ENCODE measurements at regions not wholly inside any gene's neighbourhood (a gene's known extent, or its start where the extent isn't known, plus 50 kb on each side); places are given as distances from the start of the nearest gene placed in this dataset.

DNA sequence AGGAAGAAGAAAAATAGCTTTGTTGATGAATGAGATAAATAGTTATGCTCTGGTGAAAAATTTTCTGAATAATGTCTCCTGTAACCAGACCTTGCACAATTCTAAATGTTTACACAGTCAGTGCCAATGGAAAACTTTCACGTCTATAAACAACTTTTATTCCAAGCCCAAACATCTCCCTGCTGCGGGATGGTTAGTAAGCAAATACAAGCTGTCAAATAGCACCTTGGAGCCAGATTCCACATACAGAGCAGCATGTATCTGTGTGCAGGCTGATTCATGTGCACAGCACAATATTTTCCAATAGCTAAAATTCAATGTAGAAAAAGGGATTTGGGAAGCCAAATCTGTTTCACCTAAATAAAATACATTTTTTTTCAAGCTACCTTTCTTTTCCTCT, 813.3 kb downstream of the HACE1 start:
- TF ChIP-seq POLR2AphosphoS5 (IDR thresholded peaks at IDR 0.05; ENCODE audit: low read depth, low read length), result no peak
- TF ChIP-seq REST (IDR thresholded peaks at IDR 0.05; ENCODE audit: insufficient read depth in 1 of 2, low read depth in 2 of 2, low read length in 1 of 2), result no peak
- no peak for TF ChIP-seq CTCF (IDR thresholded peaks at IDR 0.05)
- no peak for TF ChIP-seq TCF7L2 (IDR thresholded peaks at IDR 0.05; ENCODE audit: low read depth, low read length)

Measured in Panc1 (cell line).